ENCODE measurements at regions not wholly inside any gene's neighbourhood (a gene's known extent, or its start where the extent isn't known, plus 50 kb on each side); places are given as distances from the start of the nearest gene placed in this dataset.

GRCh38 chr15:81483496-81483895 is 109.5 kb upstream of the TMC3 start:
- no peak for TF ChIP-seq ETV6 (CRISPR knock-in tag; IDR thresholded peaks at IDR 0.05)
- no peak for TF ChIP-seq CTCF (IDR thresholded peaks at IDR 0.05)
- TF ChIP-seq NR2C2 (CRISPR knock-in tag; IDR thresholded peaks at IDR 0.05): no peak
- TF ChIP-seq GABPB1 (CRISPR knock-in tag; IDR thresholded peaks at IDR 0.05): no peak
- TF ChIP-seq ZNF281 (CRISPR knock-in tag; IDR thresholded peaks at IDR 0.05): no peak
- no peak for TF ChIP-seq NFYB (CRISPR knock-in tag; conservative IDR thresholded peaks at IDR 0.05; ENCODE audit: low read depth)
- no peak for TF ChIP-seq USF1 (CRISPR knock-in tag; IDR thresholded peaks at IDR 0.05)
- TF ChIP-seq JUN (CRISPR knock-in tag; IDR thresholded peaks at IDR 0.05): no peak
- TF ChIP-seq ZNF512 (CRISPR knock-in tag; IDR thresholded peaks at IDR 0.05; ENCODE audit: borderline replicate concordance): no peak
- TF ChIP-seq TEAD4 (CRISPR knock-in tag; IDR thresholded peaks at IDR 0.05): no peak
- TF ChIP-seq CBFB (CRISPR knock-in tag; IDR thresholded peaks at IDR 0.05; ENCODE audit: low read depth): no peak
- TF ChIP-seq ZNF425 (CRISPR knock-in tag; conservative IDR thresholded peaks at IDR 0.05): no peak
- no peak for TF ChIP-seq E2F1 (CRISPR knock-in tag; IDR thresholded peaks at IDR 0.05)
- no peak for TF ChIP-seq CREM (CRISPR knock-in tag; IDR thresholded peaks at IDR 0.05)
